Spleen (tissue), 7 donors: ENCODE measurements at regions not wholly inside any gene's neighbourhood (a gene's known extent, or its start where the extent isn't known, plus 50 kb on each side); places are given as distances from the start of the nearest gene placed in this dataset.

Source experiments
- CTCF ChIP-seq, 11 experiments: fragments of 200-600 bp in 7 of 11; fragments of 450-650 bp in 4 of 11; sonication (generic) in 4 of 11; IDR thresholded peaks in 8 of 11; conservative IDR thresholded peaks in 3 of 11; 1 replicate in 7 of 11; 2 replicates in 4 of 11; pipeline versions ENCODE4 v1.4.0 to v1.8.0; 2016 to 2021; ENCODE audit warnings: antibody characterized with exemption in 11 of 11, inconsistent platforms in 4 of 11, mild to moderate bottlenecking in 1 of 11
- POLR2A ChIP-seq, 3 donors: fragments of 450-650 bp; IDR thresholded peaks; one replicate each; pipeline ENCODE4 v1.5.1; 2017; ENCODE audit warnings: antibody characterized with exemption in 3 of 3, mild to moderate bottlenecking in 1 of 3
- POLR2AphosphoS5 ChIP-seq, 3 donors: sonication (generic); formaldehyde crosslinking; IDR thresholded peaks; one replicate each; pipeline ENCODE4 v1.5.1; 2017; ENCODE audit warnings: antibody characterized with exemption in 3 of 3
- donor health status: DM: no; HTN: no; CAD: no; lungs with moderate emphysema.
- donor health status: DM: no; HTN: no; CAD: no.
- donor health status: DM: no; HTN: no; CAD: no.

DNA sequence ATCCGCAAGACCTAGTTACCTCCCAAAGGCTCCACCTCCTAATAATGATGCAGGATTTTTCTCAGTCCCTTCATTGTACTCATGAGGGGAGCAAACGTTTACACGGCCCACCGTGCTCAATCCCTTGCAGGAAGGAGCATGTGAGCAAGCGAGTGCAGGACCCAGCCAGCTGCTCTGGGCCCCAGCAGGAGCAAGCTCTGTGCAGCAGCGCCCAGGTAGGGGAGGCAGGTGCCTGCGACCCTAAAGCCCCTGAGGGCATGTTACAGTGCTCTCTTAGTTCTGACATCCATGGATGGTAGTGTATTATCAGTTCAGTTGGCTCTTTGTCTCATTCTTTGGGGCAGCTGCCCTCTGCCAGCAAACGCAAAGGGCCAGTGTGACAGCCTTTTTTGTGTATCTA is 143.4 kb downstream of the TBXT start:
- TF ChIP-seq CTCF (IDR thresholded peaks at IDR 0.05 in 8 of 11, conservative IDR thresholded peaks at IDR 0.05 in 3 of 11) (no peak), POLR2AphosphoS5 (IDR thresholded peaks at IDR 0.05) (no peak), POLR2A (IDR thresholded peaks at IDR 0.05) (no peak)
